Upper lobe of right lung (tissue), 1 donor: ENCODE measurements at regions not wholly inside any gene's neighbourhood (a gene's known extent, or its start where the extent isn't known, plus 50 kb on each side); places are given as distances from the start of the nearest gene placed in this dataset.
"Not testable (repeated sequence)": the region's sequence is repeated elsewhere in the genome, so short reads cannot be mapped to it uniquely, and the experiment has no call there.

ENCODE experiments used
- ATAC-seq: fragments of 200-7000 bp; cut with Tn5 transposase; one replicate; pipeline ENCODE4 v1.9.1; 2020; ENCODE audit warnings: mild to moderate bottlenecking, moderate library complexity
- DNase-seq: peaks from one replicate; pipeline ENCODE4 v3.0.0-alpha.2; 2020
- H3K27ac ChIP-seq: fragments of 200-600 bp; one replicate; pipeline ENCODE4 v1.8.0; 2022
- H3K27me3 ChIP-seq: fragments of 200-600 bp; one replicate; pipeline ENCODE4 v1.8.0; 2022; ENCODE audit warnings: mild to moderate bottlenecking
- H3K36me3 ChIP-seq: fragments of 200-600 bp; one replicate; pipeline ENCODE4 v1.8.0; 2022
- H3K4me1 ChIP-seq: fragments of 200-600 bp; one replicate; pipeline ENCODE4 v1.8.0; 2022
- H3K4me3 ChIP-seq: fragments of 200-600 bp; one replicate; pipeline ENCODE4 v1.8.0; 2022; ENCODE audit warnings: mild to moderate bottlenecking
- H3K9me3 ChIP-seq: fragments of 200-600 bp; one replicate; pipeline ENCODE4 v1.8.0; 2022
- CTCF ChIP-seq: fragments of 200-600 bp; IDR thresholded peaks from one replicate; pipeline ENCODE4 v1.8.0; 2022; ENCODE audit warnings: antibody characterized with exemption
- intact Hi-C: fragments of 100-400 bp; cut with DNase I; formaldehyde crosslinking; loops from one replicate; pipeline ENCODE4 v1.11.0; 2022
- donor health status: DM: no; HTN: yes; CAD: no; lungs with severe emphysema.

GRCh38 chr7:35869810-35870209 lies 69.0 kb downstream of the SEPTIN7 start:
- no peak for DNase-seq
- intact Hi-C loops = no loop called here
- no peaks in the 10 kb centered on the region for H3K9me3 ChIP-seq
- no peak overlapping the region for H3K4me3 ChIP-seq
- peaks cover 26% of the 10 kb centered on the region for H3K36me3 ChIP-seq
- ATAC-seq = no peak
- H3K27ac ChIP-seq = peak overlapping the region; percentile 4
- no peak for TF ChIP-seq CTCF
- H3K27me3 ChIP-seq = no peaks in the 10 kb centered on the region
- H3K4me1 ChIP-seq = no peaks in the 10 kb centered on the region

GRCh38 chr7:35871856-35872255 lies 71.0 kb downstream of the SEPTIN7 start:
- H3K4me3 ChIP-seq = no peak overlapping the region
- H3K27ac ChIP-seq = no peak overlapping the region
- no peak for TF ChIP-seq CTCF
- DNase-seq (no peak), ATAC-seq (no peak)
- H3K4me1 ChIP-seq = no peaks in the 10 kb centered on the region
- H3K9me3 ChIP-seq = no peaks in the 10 kb centered on the region
- no peaks in the 10 kb centered on the region for H3K27me3 ChIP-seq
- intact Hi-C loops = no loop called here
- peaks cover 13% of the 10 kb centered on the region for H3K36me3 ChIP-seq

- ATAC-seq (no peak), DNase-seq (no peak)
- intact Hi-C loops = no loop called here
Measured at GRCh38 chr7:35874886-35875285, 74.0 kb downstream of the SEPTIN7 start.

GRCh38 chr7:35875292-35875691 lies 74.4 kb downstream of the SEPTIN7 start:
- no peaks in the 10 kb centered on the region for H3K9me3 ChIP-seq
- DNase-seq (no peak), ATAC-seq (no peak)
- peaks cover 13% of the 10 kb centered on the region for H3K36me3 ChIP-seq
- no peak overlapping the region for H3K4me3 ChIP-seq
- no peak for TF ChIP-seq CTCF
- intact Hi-C loops = no loop called here
- H3K27me3 ChIP-seq = no peaks in the 10 kb centered on the region
- H3K4me1 ChIP-seq = no peaks in the 10 kb centered on the region
- no peak overlapping the region for H3K27ac ChIP-seq

More at GRCh38 chr7:35874886-35875285, 74.0 kb downstream of the SEPTIN7 start:
- Histone ChIP-seq H3K36me3 (peaks cover 13% of the 10 kb centered on the region), H3K9me3 (no peaks in the 10 kb centered on the region), H3K4me1 (no peaks in the 10 kb centered on the region), H3K27ac (no peak overlapping the region), H3K27me3 (no peaks in the 10 kb centered on the region), H3K4me3 (no peak overlapping the region)
- no peak for TF ChIP-seq CTCF

GRCh38 chr7:35878351-35878750 lies 77.5 kb downstream of the SEPTIN7 start:
- no peak for TF ChIP-seq CTCF
- Histone ChIP-seq H3K27me3 (no peaks in the 10 kb centered on the region), H3K4me1 (no peaks in the 10 kb centered on the region), H3K36me3 (peaks cover 24% of the 10 kb centered on the region), H3K4me3 (no peak overlapping the region), H3K9me3 (no peaks in the 10 kb centered on the region), H3K27ac (no peak overlapping the region)
- ATAC-seq (no peak), DNase-seq (no peak)
- intact Hi-C loops = no loop called here

GRCh38 chr7:35887430-35887829 lies 86.6 kb downstream of the SEPTIN7 start:
- ATAC-seq, H3K27me3 ChIP-seq, H3K9me3 ChIP-seq, H3K4me3 ChIP-seq, intact Hi-C loops, H3K27ac ChIP-seq, DNase-seq, H3K4me1 ChIP-seq: not testable (repeated sequence)
- peaks cover 37% of the 10 kb centered on the region for H3K36me3 ChIP-seq
